ENCODE measurements at regions not wholly inside any gene's neighbourhood (a gene's known extent, or its start where the extent isn't known, plus 50 kb on each side); places are given as distances from the start of the nearest gene placed in this dataset.
"Not testable (repeated sequence)": the region's sequence is repeated elsewhere in the genome, so short reads cannot be mapped to it uniquely, and the experiment has no call there.

GRCh38 chr5:100685122-100685521, 149.9 kb downstream of the FAM174A start:
- TF ChIP-seq EZH2 (IDR thresholded peaks at IDR 0.05); POLR2AphosphoS5 (IDR thresholded peaks at IDR 0.05; ENCODE audit: borderline replicate concordance, low read depth, low read length): not testable (repeated sequence)

Data from SK-N-MC (cell line).